ENCODE measurements at regions not wholly inside any gene's neighbourhood (a gene's known extent, or its start where the extent isn't known, plus 50 kb on each side); places are given as distances from the start of the nearest gene placed in this dataset.

DNA sequence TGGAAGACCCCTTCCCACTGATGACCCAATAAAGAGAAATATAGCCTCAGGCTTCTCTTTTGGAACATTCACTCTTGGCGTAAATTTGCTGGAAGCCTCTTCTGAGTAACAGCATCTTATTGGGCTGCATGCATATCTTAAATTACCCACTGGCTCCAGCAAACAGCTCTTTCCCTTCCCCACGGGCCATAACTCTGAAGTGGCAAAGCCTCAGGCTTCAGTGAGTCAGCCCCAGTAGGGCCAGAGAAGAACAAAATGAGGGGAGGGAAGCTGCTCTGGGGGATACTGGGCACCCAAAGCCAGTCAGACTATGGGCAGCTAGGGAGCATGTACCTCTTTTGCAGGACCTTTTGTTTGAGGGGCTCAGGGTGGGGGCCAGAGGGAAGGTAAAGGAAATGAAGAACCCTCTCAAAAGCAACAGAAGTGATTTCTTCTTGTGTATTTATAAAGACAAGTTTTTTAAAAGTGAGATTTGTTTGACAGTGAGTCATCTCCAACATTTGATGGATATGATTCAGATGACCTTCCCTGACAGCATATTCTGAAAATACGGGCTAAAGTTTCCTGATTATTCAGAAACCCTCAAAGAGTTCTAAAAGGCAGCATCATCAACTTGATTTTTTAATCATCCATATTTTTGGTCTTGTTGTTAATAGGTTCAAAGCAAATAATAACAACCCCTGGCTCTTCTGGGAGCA, 203.4 kb downstream of the KIF18A start:
- DNase-seq = no peak

DNA sequence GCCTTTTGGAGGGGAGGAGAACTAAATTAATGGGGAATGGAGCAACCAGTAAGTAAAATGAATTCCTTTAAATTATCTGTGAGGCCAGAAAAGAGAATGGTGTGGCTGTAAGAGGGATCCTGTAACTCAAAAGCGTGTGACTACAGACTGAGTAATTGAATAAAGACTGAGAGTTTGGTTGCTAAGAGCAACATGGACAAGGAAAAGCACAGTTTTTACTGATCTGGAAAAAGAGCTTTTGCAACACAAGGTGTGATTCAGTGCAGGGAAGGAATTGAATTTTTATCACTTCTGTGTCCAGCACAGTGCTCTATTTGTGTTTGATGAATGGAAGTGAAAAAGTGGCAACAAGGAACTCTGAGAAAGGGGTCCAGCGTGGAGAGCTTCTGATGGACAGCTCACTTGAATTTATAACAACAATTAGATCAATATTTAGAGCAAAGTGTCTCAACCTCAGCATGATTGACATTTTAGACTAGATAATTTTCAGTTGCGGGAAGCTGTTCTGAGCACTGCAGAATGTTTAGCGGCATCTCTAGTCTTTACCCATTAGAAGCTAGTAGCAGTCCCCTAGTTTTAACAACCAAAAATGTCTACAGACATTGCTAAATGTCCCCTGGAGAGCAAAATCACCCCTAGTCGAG, 202.8 kb upstream of the BDNF start:
- DNase-seq = no peak

GRCh38 chr11:27898166-27898565, 197.9 kb upstream of the BDNF start:
- DNase-seq = no peak

DNA sequence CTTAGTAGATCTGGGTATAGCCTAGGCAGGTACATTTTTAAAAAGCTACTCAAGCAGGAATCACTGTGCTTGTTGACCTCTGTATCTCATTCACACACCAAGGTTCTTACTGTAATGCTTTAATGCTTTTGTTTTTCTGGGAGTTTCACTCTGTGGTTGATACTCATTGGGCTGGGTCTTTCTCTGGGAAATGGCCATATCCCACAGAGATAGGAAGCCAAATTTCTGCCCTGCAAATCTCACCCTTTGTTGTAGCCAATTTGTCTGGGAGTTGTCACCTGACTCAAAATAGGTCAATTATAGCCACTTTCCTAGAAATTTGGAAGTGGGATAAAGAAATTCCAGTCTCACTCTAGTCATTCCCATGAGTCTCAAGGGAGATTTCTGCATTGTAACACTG, 195.8 kb upstream of the BDNF start:
- no peak for DNase-seq

DNA sequence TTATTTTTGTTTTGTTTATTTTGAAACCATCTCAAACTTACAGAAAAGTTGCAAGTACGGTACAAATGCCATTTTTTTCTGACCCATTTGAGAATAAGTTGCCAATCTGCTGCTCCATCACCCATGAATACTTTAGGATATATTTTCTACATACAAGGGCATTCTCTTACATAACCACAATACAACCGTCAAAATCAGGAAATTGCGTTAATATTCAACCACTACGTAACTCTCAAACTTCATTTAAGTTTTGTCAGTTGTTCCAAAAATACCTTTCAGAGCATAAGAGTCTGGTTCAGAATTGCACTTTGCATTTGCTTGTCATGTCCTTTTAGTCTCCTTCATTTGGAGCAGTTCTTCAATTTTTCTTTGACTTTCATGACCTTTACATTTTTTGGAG, 194.3 kb upstream of the BDNF start:
- no peak for DNase-seq

- no peak for DNase-seq
These were observed 186.6 kb upstream of the BDNF start for GRCh38 chr11:27886857-27887256.

DNA sequence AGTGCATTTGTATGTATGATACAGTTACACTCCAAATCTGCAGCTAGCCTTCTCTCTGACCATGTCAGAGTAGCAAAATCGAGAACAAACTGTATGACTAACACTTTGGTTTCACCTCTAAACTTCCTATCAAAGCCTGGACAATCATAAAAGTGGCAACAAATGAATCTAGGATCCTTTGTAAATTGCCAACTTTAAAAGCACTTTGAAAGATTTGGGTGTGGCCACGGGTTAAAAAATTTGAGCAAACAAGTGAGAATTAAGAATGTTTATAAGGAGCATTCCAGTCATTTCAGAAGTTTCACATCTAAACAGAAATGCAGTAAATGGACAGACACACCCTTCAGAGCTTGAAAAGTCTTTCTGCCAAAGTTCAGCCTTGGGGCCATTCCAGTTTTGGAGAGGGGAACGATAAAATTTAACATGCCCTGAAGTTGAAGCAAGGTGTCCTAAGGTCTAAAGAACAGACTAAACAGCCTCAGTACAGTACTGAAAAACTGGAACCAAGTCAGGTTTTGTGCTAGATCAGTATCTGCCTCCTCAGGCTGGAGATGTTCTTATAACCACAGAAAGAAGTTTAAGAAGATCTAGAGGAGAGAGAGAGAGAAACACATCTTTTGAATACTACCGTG, 181.9 kb upstream of the BDNF start:
- DNase-seq = no peak

- no peak for DNase-seq
These were observed 175.8 kb upstream of the BDNF start for GRCh38 chr11:27875831-27876775.

- DNase-seq = no peak
These were observed 175.0 kb upstream of the BDNF start for GRCh38 chr11:27874998-27875830.

DNA sequence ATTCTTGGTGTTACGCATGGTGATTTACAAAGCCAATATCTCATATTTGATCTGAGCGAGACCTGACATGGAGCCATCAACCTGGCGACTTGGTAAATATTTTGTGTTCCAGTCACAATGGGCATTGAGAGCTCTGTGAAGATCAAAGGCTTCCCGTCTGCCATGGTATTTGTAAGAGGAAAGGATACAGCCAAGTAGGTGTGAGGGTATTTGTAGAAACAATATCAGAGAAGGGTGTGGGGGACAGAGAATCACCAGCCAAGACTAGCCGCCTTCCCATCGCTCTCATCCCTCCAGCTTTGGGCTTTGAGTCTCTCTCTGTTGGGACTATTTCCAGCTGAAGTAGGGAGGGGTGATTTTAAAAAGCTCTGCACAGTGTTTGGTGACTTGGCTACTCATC, 173.4 kb upstream of the BDNF start:
- no peak for DNase-seq

- no peak for DNase-seq
These were observed 170.8 kb upstream of the BDNF start for GRCh38 chr11:27871056-27871455.

DNA sequence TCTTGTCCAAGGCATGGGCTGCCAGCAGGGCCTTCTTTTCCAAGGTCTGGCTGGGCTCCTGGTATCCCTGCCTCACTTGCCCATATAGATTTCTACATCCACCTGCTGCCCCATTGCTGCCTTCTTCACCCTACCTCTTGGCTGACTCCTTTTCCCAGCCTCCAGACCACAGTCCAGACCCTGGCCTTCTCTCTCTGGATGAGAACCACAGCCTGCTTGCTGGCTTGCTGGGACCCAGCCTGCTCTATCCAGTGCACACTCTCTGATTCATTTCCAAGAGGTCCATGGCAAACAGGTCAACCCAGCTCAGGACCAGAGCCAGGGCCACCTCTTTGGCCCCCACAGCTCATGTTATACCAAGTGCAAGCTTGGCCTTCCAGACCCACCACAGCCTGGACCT, 169.4 kb upstream of the BDNF start:
- DNase-seq = no peak

DNA sequence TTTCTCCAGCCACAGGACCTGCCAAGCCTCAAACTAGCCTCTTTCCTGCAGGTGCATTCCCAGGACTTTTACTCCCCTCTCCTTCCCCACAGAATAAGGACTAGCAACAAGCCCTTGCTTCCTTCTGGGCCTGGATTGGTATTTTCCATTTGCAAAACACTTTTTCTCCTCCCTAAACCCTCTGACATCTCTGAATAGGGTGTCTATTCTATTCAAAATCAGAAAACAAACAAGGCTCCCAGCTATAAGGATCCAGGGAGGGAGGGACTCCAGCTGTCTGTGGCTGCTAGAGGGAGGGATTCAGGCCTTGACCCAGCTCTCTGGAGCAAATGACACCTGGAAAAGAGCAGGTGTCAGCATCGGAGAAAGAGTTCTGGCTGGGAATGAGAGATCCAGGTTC, 168.5 kb upstream of the BDNF start:
- no peak for DNase-seq

- DNase-seq = no peak
These were observed 168.0 kb upstream of the BDNF start for GRCh38 chr11:27868226-27868625.

DNA sequence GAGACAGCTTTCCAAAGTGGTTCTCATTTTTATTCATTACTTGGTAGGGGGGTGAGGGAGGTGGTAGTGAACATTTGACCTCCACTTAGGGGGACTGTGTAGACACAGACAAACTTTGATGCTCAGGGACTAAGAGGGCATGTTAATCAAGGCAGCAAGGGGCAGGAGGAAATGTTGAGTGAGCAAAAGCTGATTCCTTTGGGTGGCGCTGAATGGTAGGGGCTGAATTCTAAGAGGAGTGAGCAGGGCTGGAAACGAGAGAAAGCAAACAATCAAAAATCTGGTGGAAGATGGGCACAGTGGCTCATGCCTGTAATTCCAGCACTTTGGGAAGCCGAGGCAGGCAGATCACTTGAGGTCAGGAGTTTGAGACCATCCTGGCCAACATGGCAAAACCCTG, 164.8 kb upstream of the BDNF start:
- DNase-seq = no peak

- no peak for DNase-seq
These were observed 164.4 kb upstream of the BDNF start for GRCh38 chr11:27864611-27865010.

DNA sequence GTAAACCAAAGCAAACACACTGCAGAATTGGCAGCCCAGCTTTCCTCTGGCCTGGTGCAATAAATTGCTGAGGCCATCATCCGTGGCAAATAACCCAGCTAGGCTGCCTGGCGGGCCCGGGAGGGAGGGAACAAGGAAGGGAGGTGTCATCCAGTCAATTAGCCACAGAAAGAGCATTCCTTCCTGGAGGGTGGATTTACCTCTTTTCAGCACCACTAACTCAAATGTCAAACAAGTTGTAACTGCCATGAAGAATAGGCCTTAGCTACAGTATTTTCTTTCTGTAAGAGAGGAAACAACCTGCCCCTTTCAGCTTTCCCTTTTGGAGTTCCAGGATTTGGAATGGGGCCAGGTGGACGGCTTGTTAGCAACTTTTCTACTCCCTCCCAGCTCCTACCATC, 163.8 kb upstream of the BDNF start:
- DNase-seq = no peak

GRCh38 chr11:27863637-27864036, 163.4 kb upstream of the BDNF start:
- no peak for DNase-seq

GRCh38 chr11:27861706-27862430, 161.6 kb upstream of the BDNF start:
- no peak for DNase-seq

- DNase-seq = no peak
These were observed 160.6 kb upstream of the BDNF start for GRCh38 chr11:27860811-27861210.

GRCh38 chr11:27858866-27859265, 158.6 kb upstream of the BDNF start:
- DNase-seq = no peak

GRCh38 chr11:27857588-27857987, 157.3 kb upstream of the BDNF start:
- DNase-seq = no peak

Measured in GF-D8 (cell line).